ENCODE measurements at regions not wholly inside any gene's neighbourhood (a gene's known extent, or its start where the extent isn't known, plus 50 kb on each side); places are given as distances from the start of the nearest gene placed in this dataset.

DNA sequence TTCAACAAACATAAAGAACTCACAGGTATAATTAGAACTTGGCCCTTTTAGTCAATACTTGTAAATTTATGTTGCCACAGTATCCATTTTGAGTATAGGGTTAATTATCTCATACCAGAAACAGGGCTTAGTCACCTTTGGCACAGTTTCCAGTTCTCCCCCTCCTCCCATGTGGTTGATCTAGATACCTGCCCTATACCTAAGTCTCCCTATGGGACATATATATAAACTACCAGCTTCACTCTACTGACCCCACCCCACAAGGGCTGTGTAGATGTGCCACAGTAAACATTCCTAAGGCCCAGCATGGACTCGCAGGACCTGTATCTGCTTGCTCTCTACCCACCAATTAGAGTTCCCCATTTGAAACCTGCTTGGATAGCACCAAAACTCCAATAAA lies 371.7 kb upstream of the RND3 start:
- TF ChIP-seq, protein P1, sequence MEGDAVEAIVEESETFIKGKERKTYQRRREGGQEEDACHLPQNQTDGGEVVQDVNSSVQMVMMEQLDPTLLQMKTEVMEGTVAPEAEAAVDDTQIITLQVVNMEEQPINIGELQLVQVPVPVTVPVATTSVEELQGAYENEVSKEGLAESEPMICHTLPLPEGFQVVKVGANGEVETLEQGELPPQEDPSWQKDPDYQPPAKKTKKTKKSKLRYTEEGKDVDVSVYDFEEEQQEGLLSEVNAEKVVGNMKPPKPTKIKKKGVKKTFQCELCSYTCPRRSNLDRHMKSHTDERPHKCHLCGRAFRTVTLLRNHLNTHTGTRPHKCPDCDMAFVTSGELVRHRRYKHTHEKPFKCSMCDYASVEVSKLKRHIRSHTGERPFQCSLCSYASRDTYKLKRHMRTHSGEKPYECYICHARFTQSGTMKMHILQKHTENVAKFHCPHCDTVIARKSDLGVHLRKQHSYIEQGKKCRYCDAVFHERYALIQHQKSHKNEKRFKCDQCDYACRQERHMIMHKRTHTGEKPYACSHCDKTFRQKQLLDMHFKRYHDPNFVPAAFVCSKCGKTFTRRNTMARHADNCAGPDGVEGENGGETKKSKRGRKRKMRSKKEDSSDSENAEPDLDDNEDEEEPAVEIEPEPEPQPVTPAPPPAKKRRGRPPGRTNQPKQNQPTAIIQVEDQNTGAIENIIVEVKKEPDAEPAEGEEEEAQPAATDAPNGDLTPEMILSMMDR (IDR thresholded peaks at IDR 0.05): no peak
- no peak for TF ChIP-seq EP300 (IDR thresholded peaks at IDR 0.05)
- TF ChIP-seq POLR2A (IDR thresholded peaks at IDR 0.05; ENCODE audit: low read depth): no peak

Data from esophagus muscularis mucosa (tissue), 4 donors.